IPS-18c (cell line): ENCODE measurements at regions not wholly inside any gene's neighbourhood (a gene's known extent, or its start where the extent isn't known, plus 50 kb on each side); places are given as distances from the start of the nearest gene placed in this dataset.

Experiments
- H3K4me3 ChIP-seq: 2 replicates; pipeline ENCODE4 v1.7.0; 2013; ENCODE audit warnings: low read depth, mild to moderate bottlenecking, low read length, moderate library complexity; ENCODE audit not compliant: insufficient read depth
- H3K9me3 ChIP-seq: one replicate; pipeline ENCODE4 v1.6.1; 2013; ENCODE audit warnings: mild to moderate bottlenecking, low read length, moderate library complexity; ENCODE audit not compliant: control insufficient read depth, insufficient read depth

DNA sequence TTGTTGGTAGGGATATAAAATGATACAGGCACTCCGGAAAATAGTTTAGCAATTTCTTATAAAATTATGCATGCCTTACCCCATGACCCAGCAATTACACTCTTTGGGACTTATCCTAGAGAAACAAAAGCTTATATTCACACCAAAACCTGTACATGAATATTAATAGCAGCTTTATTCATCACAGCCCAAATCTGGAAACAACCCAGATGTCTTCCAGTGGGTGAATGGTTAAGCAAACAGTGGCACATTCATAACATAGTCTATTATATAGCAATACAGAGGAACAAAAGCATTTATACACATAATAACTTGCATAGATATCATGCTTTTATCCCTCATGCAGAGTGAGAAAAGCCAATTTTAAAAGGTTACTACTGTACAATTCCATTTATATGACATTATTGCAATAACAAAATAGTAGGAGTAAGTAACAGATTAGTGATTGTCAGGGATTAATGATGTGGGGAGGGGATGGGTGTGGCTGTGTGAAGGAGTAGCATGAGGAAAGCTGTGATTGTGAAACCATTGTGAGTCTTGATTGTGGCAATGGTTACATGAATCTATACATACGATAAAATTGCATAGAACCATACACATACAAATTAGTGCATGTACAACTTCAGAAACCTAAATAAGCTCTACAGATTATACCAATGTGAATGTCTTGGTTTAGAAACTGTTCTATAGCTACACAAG lies 363.1 kb upstream of the OR4E1 start:
- no peak overlapping the region for H3K4me3 ChIP-seq
- H3K9me3 ChIP-seq: no peaks in the 10 kb centered on the region

DNA sequence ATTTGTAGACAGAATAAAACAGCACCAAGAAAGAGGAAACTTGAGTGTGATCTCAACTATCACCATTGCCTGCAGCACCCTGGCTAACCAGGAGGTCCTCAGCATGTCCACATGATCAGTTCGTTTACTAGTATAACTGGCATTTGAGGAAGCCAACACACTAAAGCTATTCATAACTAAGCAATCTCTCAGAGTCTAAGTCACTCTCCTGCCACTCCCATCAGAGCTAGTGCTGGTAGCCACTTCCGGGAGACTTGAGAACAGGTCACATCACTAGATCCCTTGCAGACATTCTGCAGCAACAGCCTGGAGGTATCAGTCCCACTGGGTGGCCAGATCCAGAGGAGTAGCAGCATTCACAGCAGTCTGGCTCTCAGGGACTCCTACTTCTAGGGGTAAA lies 352.9 kb upstream of the OR4E1 start:
- Histone ChIP-seq H3K4me3 (no peak overlapping the region), H3K9me3 (no peaks in the 10 kb centered on the region)

DNA sequence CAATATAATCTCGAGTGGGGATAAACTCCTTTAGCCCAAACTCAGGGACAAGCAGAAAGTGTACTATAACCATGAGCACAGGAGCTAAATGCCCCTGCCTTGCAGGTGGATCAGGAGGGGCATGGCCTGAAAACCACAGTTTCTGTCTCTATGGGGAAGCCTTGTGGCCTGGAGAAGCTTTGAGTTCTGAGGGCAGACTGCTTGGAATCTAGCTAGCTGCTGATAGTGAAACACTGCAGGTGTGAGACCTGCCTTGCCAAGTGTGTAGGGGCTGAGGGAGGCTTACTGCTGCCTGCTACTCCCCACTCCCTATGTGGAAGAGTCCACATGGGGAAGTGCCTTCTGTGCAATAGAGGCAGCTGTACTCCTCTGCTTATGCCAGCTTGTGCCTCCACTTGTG lies 352.3 kb upstream of the OR4E1 start:
- no peaks in the 10 kb centered on the region for H3K9me3 ChIP-seq
- no peak overlapping the region for H3K4me3 ChIP-seq

DNA sequence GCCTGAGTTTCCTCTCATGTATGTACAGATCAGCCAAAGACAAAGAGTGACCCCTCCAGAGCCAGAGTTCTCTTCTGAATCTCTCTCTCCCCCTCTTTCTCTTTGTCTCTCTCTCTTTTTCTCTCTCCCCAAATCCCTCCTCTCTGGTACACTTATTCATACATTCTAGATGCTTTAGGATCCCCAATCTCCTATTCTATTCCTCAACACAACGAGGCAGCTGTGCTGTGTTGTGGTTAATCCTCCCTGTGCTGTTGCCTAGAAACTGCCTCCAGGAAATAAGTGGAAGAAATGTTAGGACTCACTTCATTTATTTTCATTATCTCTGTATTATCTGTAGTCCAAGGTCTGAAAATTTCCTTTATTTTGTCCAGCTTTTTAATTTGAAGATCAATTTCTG lies 350.5 kb upstream of the OR4E1 start:
- Histone ChIP-seq H3K4me3 (no peak overlapping the region), H3K9me3 (no peaks in the 10 kb centered on the region)

DNA sequence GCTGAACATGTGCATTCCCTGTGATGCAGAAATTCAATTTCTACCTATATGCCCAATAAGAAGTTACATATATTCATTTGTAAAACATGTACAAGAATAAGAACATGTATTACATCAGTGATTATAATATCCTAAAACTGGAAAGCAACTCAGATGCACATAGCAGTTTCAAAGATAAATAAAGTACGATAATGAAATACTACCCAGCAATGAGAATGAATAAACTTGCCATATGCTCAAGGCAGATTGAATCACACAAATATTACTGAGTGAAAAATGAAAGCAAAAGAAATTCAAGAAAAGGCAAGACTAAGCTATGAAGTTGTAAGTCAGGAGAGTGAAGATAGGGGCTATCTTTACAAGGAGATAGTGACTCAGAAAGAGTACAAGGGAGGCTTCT lies 345.3 kb upstream of the OR4E1 start:
- no peaks in the 10 kb centered on the region for H3K9me3 ChIP-seq
- no peak overlapping the region for H3K4me3 ChIP-seq

DNA sequence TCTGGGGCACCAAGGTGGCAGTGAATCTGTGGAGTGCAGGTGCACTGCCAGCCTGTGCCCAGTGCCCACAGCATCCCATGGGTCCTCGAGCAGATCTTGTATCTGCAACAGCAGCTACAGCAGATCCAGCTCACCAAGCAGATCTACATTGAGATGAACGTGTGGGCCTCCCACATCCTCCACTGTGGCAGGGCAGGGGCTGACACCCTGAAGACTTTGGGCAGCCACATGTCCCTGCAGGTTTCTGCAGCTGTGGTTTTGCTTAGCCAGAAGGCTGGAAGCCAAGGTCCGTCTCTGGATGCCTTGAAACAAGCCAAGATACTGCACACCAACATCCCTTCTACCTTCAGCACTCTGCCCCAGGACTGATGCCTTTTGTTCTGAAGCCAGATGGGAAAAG lies 338.8 kb upstream of the OR4E1 start:
- Histone ChIP-seq H3K9me3 (no peaks in the 10 kb centered on the region), H3K4me3 (no peak overlapping the region)

DNA sequence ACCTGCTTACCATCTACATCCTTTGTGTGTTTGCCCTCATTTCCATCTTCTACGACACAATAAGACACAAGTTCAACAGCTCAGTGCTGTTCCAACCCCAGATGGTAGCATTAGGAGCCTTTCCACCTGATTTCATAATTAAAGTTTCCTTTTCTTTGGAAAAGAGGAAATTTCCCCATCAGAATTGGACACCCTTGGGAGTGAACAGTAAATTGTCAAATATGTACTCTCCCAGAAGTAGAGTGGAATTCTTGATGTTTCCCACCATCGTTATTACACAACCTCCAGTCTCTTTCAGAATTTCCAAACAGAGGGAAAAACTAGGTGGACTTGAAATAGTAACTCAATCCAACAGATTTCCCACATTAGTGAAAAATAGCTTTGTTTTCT lies 337.6 kb upstream of the OR4E1 start:
- H3K4me3 ChIP-seq: no peak overlapping the region
- H3K9me3 ChIP-seq: no peaks in the 10 kb centered on the region

DNA sequence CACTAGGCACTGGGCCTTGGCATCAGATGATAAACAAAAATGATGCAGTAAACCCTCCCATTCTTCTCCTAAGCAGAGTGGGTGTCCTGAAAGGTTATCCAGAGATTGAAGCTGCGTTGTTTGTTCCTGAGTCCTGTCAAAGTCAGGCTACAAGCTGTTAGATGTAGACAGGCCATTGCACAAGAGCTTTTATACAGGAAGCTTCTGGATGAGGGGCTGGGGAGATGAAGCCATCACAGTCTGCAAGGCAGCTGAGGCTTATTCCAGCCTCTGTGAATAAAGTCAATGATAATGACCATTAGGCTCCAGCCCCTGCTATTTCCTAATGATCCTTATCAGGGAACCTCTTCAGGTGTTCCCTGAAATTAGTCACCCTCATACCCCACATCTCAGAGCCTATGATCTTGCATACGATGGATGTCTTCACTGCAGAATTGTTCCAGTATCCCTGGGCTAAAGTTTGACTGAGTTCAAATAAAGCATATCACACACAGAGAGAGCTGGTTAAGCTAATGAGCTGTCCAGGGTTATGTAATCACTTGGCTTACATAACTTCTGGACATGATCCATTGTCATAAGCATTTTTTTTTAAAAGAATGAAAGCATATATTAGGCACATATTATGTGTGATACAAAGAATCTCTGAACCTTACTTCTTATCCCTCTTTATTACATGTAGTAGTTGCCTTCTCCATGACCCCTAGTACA lies 337.1 kb upstream of the OR4E1 start:
- Histone ChIP-seq H3K9me3 (no peaks in the 10 kb centered on the region), H3K4me3 (no peak overlapping the region)

DNA sequence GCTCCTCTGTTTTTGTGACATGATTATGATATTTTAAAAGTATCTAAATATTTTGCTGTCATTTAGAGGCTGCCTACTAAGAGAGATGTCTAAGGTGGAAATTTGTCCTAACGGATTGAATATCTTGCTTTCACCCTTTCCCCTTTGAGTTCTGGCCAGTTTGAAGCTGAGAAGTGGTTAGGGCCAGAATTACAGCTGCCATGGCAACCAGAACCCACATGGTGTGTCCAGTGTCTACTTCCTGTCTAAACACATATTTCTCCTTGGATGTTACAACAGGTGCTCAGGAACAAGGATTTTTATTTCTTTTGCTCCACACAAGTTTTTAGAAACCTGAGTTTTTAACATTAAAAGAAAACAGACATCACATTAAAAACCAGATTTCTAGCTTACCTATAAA lies 335.1 kb upstream of the OR4E1 start:
- no peak overlapping the region for H3K4me3 ChIP-seq

DNA sequence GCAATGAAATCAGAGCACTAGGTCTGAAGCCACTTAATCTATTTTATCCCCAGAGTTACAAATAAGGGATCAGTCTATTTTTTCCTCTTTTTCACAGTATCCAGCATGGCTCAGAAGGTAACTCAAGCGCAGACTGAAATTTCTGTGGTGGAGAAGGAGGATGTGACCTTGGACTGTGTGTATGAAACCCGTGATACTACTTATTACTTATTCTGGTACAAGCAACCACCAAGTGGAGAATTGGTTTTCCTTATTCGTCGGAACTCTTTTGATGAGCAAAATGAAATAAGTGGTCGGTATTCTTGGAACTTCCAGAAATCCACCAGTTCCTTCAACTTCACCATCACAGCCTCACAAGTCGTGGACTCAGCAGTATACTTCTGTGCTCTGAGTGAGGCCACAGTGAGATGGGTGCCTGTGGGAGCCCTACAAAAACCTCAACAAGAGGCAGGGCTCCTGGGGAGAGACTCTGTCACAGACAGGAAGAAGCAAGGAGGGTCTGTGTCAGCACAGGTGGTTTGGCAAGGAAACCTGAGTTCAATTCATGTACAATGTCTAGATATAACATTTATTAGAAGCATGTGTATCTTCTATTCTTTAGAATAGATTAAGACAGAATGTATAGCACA lies 334.3 kb upstream of the OR4E1 start:
- H3K9me3 ChIP-seq: no peaks in the 10 kb centered on the region
- no peak overlapping the region for H3K4me3 ChIP-seq

More for the DNA sequence above, 335.1 kb upstream of the OR4E1 start:
- no peaks in the 10 kb centered on the region for H3K9me3 ChIP-seq

DNA sequence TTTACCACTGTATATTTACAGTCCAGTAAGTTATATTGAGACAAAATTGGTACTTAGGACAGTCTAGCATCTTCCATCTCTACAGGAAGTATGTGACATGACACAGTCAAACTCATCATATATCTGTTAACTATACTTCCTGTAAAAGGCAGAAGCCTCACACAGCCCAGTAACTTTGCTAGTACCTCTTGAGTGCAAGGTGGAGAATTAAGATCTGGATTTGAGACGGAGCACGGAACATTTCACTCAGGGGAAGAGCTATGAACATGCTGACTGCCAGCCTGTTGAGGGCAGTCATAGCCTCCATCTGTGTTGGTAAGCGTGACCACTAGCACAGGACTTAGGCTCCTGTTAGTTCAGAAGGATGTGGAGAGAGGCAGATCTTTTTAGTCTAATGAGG lies 333.7 kb upstream of the OR4E1 start:
- no peaks in the 10 kb centered on the region for H3K9me3 ChIP-seq
- H3K4me3 ChIP-seq: no peak overlapping the region

DNA sequence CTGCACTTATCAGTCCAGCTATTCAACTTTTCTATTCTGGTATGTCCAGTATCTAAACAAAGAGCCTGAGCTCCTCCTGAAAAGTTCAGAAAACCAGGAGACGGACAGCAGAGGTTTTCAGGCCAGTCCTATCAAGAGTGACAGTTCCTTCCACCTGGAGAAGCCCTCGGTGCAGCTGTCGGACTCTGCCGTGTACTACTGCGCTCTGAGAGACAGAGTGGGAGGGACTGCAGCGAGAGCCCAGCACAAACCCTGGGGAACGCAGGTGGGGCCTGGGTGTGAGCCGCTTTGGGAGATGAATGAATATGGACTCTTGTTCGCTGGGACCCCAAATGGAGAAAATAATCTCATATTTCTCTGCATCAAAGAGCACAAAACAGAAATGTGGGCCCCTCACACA lies 329.8 kb upstream of the OR4E1 start:
- Histone ChIP-seq H3K4me3 (no peak overlapping the region), H3K9me3 (no peaks in the 10 kb centered on the region)

DNA sequence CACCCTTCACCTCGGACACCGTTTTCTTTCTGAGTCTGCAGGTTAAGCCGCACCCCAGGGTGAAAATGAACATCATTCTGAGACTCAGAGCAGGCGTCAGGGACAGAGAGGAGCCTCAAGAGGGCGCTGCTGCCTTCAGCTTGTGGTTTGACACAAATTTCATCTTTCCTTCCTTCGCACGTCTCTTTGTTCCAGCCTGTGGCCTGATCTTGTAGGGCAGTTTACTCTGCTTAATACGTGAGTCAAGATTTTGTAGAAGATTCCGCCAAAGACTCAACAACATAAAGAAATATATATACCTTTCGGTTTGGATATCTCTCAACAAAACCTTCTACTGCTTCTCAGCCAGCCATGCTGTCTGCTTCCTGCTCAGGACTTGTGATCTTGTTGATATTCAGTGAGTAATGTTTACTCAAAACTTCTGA lies 329.3 kb upstream of the OR4E1 start:
- Histone ChIP-seq H3K4me3 (no peak overlapping the region), H3K9me3 (no peaks in the 10 kb centered on the region)

DNA sequence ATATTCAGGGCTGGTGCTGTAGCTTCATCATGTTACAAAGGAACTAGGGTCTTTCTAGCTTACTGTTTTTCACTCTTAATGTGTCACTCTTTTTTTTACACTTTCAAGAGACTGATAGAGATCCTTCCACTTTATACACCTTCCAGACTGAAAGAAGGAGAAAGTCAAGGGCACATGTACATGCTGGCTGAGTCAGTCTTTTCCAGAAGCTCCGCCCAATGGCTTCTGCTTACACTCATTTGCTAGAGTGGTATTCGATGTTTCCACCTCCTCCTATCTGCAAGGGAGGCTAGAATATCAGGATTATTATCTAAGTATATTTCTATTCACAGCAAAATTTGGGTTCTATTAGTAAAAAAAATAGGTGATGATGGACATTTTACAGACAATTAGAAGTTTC lies 325.8 kb upstream of the OR4E1 start:
- Histone ChIP-seq H3K4me3 (no peak overlapping the region), H3K9me3 (no peaks in the 10 kb centered on the region)

DNA sequence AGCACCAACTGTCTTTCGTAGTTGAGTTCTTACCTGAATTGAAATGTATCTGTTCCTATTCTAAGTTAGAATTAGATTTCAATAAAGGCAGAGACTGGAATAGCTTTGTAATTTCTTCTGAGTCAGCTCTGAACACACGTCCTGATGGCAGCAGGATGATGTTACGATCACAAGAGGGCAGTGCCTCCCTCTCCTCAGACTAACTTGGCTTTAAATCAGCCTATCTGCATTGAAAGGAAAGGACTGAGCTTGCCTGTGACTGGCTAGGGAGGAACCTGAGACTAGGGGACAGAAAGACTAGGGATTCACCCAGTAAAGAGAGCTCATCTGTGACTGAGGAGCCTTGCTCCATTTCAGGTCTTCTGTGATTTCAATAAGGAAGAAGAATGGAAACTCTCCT lies 323.7 kb upstream of the OR4E1 start:
- H3K4me3 ChIP-seq: no peak overlapping the region
- no peaks in the 10 kb centered on the region for H3K9me3 ChIP-seq

DNA sequence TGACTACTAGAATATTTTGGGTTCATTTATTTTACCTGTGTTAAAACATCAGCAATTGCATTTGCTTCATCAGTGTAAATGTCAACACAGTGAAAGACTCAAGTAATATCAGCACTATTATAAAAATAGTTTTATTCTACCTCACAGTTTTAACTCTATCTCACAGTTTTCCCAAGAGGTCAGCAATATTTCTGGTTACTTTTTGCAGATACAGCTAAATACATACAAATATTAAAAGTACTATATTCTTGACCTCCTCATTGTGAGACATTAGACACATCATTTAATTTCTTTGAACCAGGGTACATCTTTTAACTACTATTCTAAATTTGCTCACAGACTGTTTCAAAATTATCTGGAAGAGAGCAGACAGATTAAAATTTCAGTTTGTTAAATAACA lies 321.7 kb upstream of the OR4E1 start:
- Histone ChIP-seq H3K4me3 (no peak overlapping the region), H3K9me3 (no peaks in the 10 kb centered on the region)

DNA sequence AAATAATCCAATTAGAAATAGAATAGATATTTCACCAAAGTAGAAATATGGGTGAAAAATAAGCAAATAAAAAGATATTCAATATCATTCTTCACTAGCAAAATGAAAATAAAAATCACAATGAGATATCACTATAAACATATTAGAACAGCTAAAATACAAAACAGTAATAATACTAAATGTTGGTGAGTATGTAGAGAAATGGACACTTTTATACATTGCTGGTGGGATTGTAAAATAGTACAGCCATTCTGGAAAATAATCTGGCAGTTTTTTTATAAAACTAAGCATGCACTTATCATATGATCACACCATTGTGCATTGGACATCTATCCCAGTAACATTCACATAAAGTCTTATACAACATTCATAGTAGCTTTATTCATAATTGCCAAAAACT lies 320.2 kb upstream of the OR4E1 start:
- no peak overlapping the region for H3K4me3 ChIP-seq
- no peaks in the 10 kb centered on the region for H3K9me3 ChIP-seq

DNA sequence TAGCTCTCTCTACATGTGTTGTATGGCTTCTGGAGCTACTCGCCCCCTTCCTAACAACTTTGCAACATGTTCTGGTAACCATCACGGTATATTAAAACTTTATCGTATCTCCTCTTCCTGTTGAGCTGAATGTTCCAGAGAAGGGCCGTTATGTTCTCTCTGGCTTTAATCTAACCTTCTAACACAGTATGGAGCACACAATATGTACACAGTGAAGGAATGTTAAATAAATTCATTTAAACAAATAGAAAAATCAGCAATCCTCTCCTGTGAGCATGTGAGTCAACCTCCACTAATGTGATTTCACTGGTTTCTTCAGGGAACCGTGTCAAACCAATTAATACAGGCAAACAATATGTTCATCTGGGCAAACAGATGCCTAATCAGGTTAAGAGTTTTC lies 319.5 kb upstream of the OR4E1 start:
- no peaks in the 10 kb centered on the region for H3K9me3 ChIP-seq
- H3K4me3 ChIP-seq: no peak overlapping the region
